ENCODE measurements at regions not wholly inside any gene's neighbourhood (a gene's known extent, or its start where the extent isn't known, plus 50 kb on each side); places are given as distances from the start of the nearest gene placed in this dataset.

GRCh38 chr2:35081001-35081621 lies 1274.5 kb upstream of the CRIM1 start:
- Histone ChIP-seq H3K9me3 (ENCODE audit: insufficient read depth, low read depth, low read length) (no peaks in the 10 kb centered on the region), H3K27ac (ENCODE audit: low read length) (no peak overlapping the region), H3K27me3 (ENCODE audit: insufficient read depth, low read length) (no peaks in the 10 kb centered on the region), H3K4me3 (ENCODE audit: low read length) (no peak overlapping the region), H3K9ac (ENCODE audit: low read depth, low read length) (no peak overlapping the region), H3K36me3 (ENCODE audit: insufficient read depth, low read depth, low read length) (no peaks in the 10 kb centered on the region), H3K4me1 (ENCODE audit: insufficient read depth, low read length) (no peaks in the 10 kb centered on the region)

DNA sequence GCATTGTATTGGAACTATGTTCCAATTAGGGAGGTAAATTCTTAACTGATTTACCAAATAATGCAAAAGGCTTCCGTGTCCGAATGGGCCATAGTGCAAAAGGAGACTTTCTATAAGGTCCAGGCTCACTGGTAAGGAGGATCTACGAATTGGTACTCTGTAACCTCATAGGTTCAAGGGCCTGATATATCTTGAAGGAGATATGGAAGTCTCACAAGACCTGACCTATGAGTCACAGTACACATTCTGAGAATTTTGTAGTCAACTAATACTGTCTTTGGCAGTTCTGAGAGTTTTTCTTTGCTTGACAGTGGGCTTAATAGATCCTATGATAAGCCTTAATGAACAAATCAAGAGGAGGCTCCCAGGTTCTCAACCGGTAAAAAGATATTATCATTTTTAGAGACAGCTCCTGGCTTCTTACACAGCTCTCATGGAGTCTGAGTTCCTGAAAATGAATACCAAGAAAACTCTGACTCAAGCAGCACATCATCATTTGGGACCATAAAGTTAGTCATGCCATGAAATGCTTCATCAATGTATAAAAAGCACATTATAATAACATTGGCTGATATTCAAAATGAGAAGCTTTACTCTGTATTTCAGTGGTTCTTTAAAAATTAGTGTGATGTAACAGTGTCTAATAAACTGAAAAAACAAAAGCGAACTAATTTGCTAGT lies 1275.2 kb upstream of the CRIM1 start:
- no peaks in the 10 kb centered on the region for H3K36me3 ChIP-seq (ENCODE audit: insufficient read depth, low read depth, low read length)
- H3K9me3 ChIP-seq (ENCODE audit: insufficient read depth, low read depth, low read length), result no peaks in the 10 kb centered on the region
- no peak overlapping the region for H3K27ac ChIP-seq (ENCODE audit: low read length)
- H3K4me3 ChIP-seq (ENCODE audit: low read length), result no peak overlapping the region
- no peaks in the 10 kb centered on the region for H3K27me3 ChIP-seq (ENCODE audit: insufficient read depth, low read length)
- H3K4me1 ChIP-seq (ENCODE audit: insufficient read depth, low read length), result no peaks in the 10 kb centered on the region
- H3K9ac ChIP-seq (ENCODE audit: low read depth, low read length), result no peak overlapping the region

DNA sequence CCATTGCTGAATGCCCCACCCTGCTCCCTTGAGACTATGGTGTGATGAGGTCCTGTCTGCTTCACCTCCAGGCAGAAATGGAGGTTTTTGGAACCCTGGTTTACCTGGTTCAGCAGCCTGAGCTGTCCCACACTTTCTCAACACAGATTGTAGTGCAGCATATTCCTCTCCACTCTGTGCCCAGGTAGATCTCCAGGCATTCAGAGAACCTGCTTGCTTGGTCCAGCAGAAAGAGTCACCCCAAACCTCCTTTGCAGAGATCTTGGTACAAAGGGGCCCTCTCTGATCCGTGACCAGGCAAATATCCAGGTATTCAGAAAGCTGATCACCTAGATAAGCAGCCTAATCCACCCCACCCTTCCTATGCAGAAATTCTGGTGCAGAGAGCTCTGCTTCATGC lies 1288.2 kb upstream of the CRIM1 start:
- H3K9ac ChIP-seq (ENCODE audit: low read depth, low read length), result no peak overlapping the region
- no peaks in the 10 kb centered on the region for H3K36me3 ChIP-seq (ENCODE audit: insufficient read depth, low read depth, low read length)
- no peaks in the 10 kb centered on the region for H3K9me3 ChIP-seq (ENCODE audit: insufficient read depth, low read depth, low read length)

GRCh38 chr2:35063836-35064235 lies 1291.7 kb upstream of the CRIM1 start:
- Histone ChIP-seq H3K27ac (ENCODE audit: low read length) (no peak overlapping the region), H3K4me1 (ENCODE audit: insufficient read depth, low read length) (no peaks in the 10 kb centered on the region), H3K4me3 (ENCODE audit: low read length) (no peak overlapping the region), H3K36me3 (ENCODE audit: insufficient read depth, low read depth, low read length) (no peaks in the 10 kb centered on the region), H3K27me3 (ENCODE audit: insufficient read depth, low read length) (no peaks in the 10 kb centered on the region), H3K9ac (ENCODE audit: low read depth, low read length) (no peak overlapping the region), H3K9me3 (ENCODE audit: insufficient read depth, low read depth, low read length) (no peaks in the 10 kb centered on the region)

More for the DNA sequence above, 1288.2 kb upstream of the CRIM1 start:
- H3K27ac ChIP-seq (ENCODE audit: low read length), result no peak overlapping the region
- no peaks in the 10 kb centered on the region for H3K4me1 ChIP-seq (ENCODE audit: insufficient read depth, low read length)
- no peak overlapping the region for H3K4me3 ChIP-seq (ENCODE audit: low read length)
- H3K27me3 ChIP-seq (ENCODE audit: insufficient read depth, low read length), result no peaks in the 10 kb centered on the region

- no peaks in the 10 kb centered on the region for H3K4me1 ChIP-seq (ENCODE audit: insufficient read depth, low read length)
- H3K4me3 ChIP-seq (ENCODE audit: low read length), result no peak overlapping the region
- H3K27me3 ChIP-seq (ENCODE audit: insufficient read depth, low read length), result no peaks in the 10 kb centered on the region
- H3K27ac ChIP-seq (ENCODE audit: low read length), result no peak overlapping the region
- H3K9me3 ChIP-seq (ENCODE audit: insufficient read depth, low read depth, low read length), result peaks cover 8% of the 10 kb centered on the region
- no peaks in the 10 kb centered on the region for H3K36me3 ChIP-seq (ENCODE audit: insufficient read depth, low read depth, low read length)
- no peak overlapping the region for H3K9ac ChIP-seq (ENCODE audit: low read depth, low read length)
Measured at GRCh38 chr2:35035883-35036282, 1319.7 kb upstream of the CRIM1 start.

- Histone ChIP-seq H3K36me3 (ENCODE audit: insufficient read depth, low read depth, low read length) (no peaks in the 10 kb centered on the region), H3K9me3 (ENCODE audit: insufficient read depth, low read depth, low read length) (peaks cover 4% of the 10 kb centered on the region), H3K27me3 (ENCODE audit: insufficient read depth, low read length) (no peaks in the 10 kb centered on the region), H3K9ac (ENCODE audit: low read depth, low read length) (no peak overlapping the region), H3K27ac (ENCODE audit: low read length) (no peak overlapping the region), H3K4me3 (ENCODE audit: low read length) (no peak overlapping the region), H3K4me1 (ENCODE audit: insufficient read depth, low read length) (no peaks in the 10 kb centered on the region)
Measured at GRCh38 chr2:35033748-35034147, 1321.8 kb upstream of the CRIM1 start.

DNA sequence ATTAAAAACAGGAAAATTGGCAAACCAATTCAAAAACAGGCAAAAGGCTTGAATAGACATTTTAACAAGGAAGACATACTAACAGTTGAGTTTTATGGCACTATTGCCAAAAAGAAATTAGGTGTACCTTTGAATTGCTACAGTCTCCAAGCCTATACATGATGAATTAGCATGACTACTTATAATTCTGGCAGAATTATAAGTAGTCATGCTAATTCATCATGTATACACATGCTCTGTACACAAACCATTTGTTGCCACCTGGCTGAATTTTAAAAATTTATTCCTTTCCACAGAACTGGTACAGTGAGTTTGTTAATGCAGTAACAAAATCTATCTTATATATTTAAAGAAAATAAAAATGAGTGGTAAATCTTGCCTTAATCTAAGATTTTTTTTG lies 1332.0 kb upstream of the CRIM1 start:
- H3K4me1 ChIP-seq (ENCODE audit: insufficient read depth, low read length), result no peaks in the 10 kb centered on the region
- no peaks in the 10 kb centered on the region for H3K27me3 ChIP-seq (ENCODE audit: insufficient read depth, low read length)
- H3K9ac ChIP-seq (ENCODE audit: low read depth, low read length), result no peak overlapping the region
- H3K4me3 ChIP-seq (ENCODE audit: low read length), result no peak overlapping the region
- H3K27ac ChIP-seq (ENCODE audit: low read length), result no peak overlapping the region
- H3K36me3 ChIP-seq (ENCODE audit: insufficient read depth, low read depth, low read length), result no peaks in the 10 kb centered on the region
- no peaks in the 10 kb centered on the region for H3K9me3 ChIP-seq (ENCODE audit: insufficient read depth, low read depth, low read length)

DNA sequence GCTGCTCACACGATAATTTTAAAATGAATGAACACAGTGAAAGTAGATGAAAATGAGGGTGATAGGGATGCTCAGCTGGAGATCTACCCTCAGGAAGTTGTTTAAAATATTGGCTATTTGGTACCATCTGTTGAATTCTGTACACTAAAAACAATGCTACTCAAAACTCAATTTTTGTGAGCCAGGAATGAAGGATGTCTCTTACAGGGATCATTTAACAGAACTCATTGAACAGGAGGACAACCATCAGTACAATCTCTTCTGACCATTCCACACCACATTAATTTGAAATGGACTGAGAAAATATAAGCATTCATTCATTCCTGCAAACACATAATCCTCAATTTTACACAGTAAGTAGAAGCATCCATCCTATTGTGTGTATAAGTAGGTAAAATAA lies 1355.1 kb upstream of the CRIM1 start:
- Histone ChIP-seq H3K27me3 (ENCODE audit: insufficient read depth, low read length) (no peaks in the 10 kb centered on the region), H3K4me1 (ENCODE audit: insufficient read depth, low read length) (no peaks in the 10 kb centered on the region), H3K9me3 (ENCODE audit: insufficient read depth, low read depth, low read length) (no peaks in the 10 kb centered on the region), H3K4me3 (ENCODE audit: low read length) (no peak overlapping the region), H3K36me3 (ENCODE audit: insufficient read depth, low read depth, low read length) (no peaks in the 10 kb centered on the region), H3K27ac (ENCODE audit: low read length) (no peak overlapping the region), H3K9ac (ENCODE audit: low read depth, low read length) (no peak overlapping the region)

DNA sequence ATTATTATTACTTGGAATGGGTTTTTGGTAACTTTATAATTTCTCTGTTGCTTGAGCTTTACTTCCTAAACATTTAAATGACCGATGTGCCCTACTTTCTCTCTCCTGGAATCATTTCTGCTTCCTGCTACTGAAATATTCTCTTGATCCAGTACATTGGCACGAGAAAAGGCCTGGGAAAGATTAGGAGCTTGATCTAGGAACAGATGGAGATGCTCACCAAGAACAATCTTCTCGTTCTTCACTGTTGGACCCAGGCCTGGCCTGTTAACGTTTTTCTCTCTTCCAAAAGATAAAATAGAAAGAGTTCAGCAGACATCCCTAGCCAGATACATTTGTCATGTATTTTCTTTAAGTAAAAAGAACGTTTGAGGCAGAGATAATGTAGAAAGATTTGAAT lies 1356.8 kb upstream of the CRIM1 start:
- Histone ChIP-seq H3K36me3 (ENCODE audit: insufficient read depth, low read depth, low read length) (no peaks in the 10 kb centered on the region), H3K4me1 (ENCODE audit: insufficient read depth, low read length) (no peaks in the 10 kb centered on the region), H3K27ac (ENCODE audit: low read length) (no peak overlapping the region), H3K9me3 (ENCODE audit: insufficient read depth, low read depth, low read length) (no peaks in the 10 kb centered on the region), H3K4me3 (ENCODE audit: low read length) (no peak overlapping the region), H3K27me3 (ENCODE audit: insufficient read depth, low read length) (no peaks in the 10 kb centered on the region), H3K9ac (ENCODE audit: low read depth, low read length) (no peak overlapping the region)

- Histone ChIP-seq H3K9me3 (ENCODE audit: insufficient read depth, low read depth, low read length) (no peaks in the 10 kb centered on the region), H3K27ac (ENCODE audit: low read length) (no peak overlapping the region)
Measured at GRCh38 chr2:34997779-34998178, 1357.8 kb upstream of the CRIM1 start.

GRCh38 chr2:34995196-34995595 lies 1360.4 kb upstream of the CRIM1 start:
- H3K27me3 ChIP-seq (ENCODE audit: insufficient read depth, low read length), result no peaks in the 10 kb centered on the region
- H3K9me3 ChIP-seq (ENCODE audit: insufficient read depth, low read depth, low read length), result no peaks in the 10 kb centered on the region
- no peak overlapping the region for H3K9ac ChIP-seq (ENCODE audit: low read depth, low read length)
- no peak overlapping the region for H3K27ac ChIP-seq (ENCODE audit: low read length)
- H3K4me1 ChIP-seq (ENCODE audit: insufficient read depth, low read length), result no peaks in the 10 kb centered on the region
- H3K4me3 ChIP-seq (ENCODE audit: low read length), result no peak overlapping the region
- no peaks in the 10 kb centered on the region for H3K36me3 ChIP-seq (ENCODE audit: insufficient read depth, low read depth, low read length)

More at GRCh38 chr2:34997779-34998178, 1357.8 kb upstream of the CRIM1 start:
- H3K4me1 ChIP-seq (ENCODE audit: insufficient read depth, low read length), result no peaks in the 10 kb centered on the region
- no peaks in the 10 kb centered on the region for H3K27me3 ChIP-seq (ENCODE audit: insufficient read depth, low read length)
- no peak overlapping the region for H3K9ac ChIP-seq (ENCODE audit: low read depth, low read length)
- no peak overlapping the region for H3K4me3 ChIP-seq (ENCODE audit: low read length)
- H3K36me3 ChIP-seq (ENCODE audit: insufficient read depth, low read depth, low read length), result no peaks in the 10 kb centered on the region

DNA sequence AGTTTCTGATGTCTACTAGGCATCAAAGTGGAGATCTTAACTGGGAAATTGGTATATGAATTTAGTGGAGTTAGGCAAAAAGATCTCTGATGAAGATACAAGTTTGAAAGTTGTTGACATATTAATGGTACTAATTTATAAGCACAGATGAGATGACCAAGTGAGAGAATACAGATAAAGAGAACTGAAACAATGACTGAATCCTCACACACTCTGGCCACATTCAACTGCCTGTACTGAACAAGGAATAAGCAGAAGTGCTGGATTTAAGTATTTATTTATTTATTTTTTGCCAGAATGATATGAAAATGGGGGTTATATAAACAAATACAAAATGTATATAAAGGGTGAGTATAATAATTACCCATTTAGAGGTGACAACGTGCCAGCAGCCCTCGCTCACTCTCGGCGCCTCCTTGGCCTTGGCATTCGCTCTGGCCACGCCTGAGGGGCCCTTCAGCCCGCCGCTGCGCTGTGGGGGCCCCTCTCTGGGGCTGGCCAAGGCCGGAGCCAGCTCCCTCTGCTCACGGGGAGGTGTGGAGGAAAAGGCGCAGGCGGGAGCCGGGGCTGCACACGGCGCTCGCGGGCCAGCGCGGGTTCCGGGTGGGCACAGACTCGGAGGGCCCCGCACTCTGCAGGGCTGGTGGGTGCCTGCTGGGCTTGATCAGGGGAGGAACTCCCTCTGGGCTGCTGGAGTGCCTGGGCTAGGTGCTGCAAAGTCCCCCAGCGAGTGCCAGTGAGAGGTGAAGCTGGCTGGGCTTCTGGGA lies 1363.9 kb upstream of the CRIM1 start:
- Histone ChIP-seq H3K27me3 (ENCODE audit: insufficient read depth, low read length) (no peaks in the 10 kb centered on the region), H3K9me3 (ENCODE audit: insufficient read depth, low read depth, low read length) (no peaks in the 10 kb centered on the region), H3K27ac (ENCODE audit: low read length) (no peak overlapping the region), H3K9ac (ENCODE audit: low read depth, low read length) (no peak overlapping the region), H3K36me3 (ENCODE audit: insufficient read depth, low read depth, low read length) (no peaks in the 10 kb centered on the region), H3K4me1 (ENCODE audit: insufficient read depth, low read length) (no peaks in the 10 kb centered on the region), H3K4me3 (ENCODE audit: low read length) (no peak overlapping the region)

Measured in iPS-20b (cell line).